ENCODE measurements at regions not wholly inside any gene's neighbourhood (a gene's known extent, or its start where the extent isn't known, plus 50 kb on each side); places are given as distances from the start of the nearest gene placed in this dataset.
"Not testable (repeated sequence)": the region's sequence is repeated elsewhere in the genome, so short reads cannot be mapped to it uniquely, and the experiment has no call there.

DNA sequence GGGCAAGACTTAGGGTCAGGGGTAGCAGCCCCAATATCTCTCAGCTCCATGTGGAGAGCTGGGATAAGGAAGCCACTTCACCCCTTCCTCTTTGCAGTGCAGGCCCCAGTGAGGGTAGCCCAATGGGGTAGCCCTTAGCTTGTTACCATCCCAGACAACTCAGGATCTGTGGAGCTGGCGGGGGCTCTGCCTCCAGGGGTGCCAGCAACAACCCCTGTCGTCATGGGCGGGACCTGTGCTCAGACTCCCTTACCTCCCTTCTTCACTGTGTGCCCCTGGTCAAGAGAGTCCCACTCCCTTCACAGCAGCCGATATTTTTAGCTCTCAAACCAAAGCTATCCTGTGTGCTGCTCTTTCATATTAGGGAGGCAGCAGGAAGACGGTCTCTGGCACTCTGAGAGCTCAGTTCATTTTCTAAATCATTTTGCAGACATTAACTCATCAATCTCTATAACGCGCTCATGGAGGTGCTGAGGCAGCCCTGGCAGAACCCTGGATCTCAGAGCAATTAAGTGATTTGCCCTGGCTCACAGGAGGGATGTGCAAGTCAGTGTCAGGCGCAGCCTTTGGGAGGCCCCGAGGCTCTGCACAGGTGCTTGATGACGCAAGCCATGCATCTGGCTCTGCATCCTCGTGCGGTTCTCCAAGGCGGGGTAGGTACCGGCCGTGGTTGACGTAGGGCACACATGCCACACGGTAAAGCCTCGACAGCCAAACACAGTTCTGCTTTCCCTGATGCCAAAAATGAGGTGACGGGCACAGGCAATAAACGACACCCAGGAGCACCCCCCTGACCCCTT, 357.6 kb downstream of the SHANK2 start:
- no peak for DNase-seq (ENCODE audit: low read depth in 2 of 2)

DNA sequence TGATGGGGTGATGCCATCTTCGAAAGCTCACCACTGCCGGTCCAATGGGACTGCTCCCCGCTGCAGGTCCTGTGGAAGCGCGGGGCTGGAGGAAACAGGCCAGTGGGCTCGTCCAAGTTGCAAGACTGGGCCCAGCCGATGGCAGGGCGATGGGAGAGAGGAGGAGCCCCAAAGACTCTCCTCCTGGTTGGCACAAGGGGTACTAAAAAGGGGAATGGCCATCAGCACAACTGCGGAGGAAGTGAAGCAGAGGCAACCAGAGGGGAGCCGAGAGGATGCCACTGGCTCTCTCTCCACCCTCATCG, 357.1 kb downstream of the SHANK2 start:
- DNase-seq (ENCODE audit: low read depth in 2 of 2): no peak

DNA sequence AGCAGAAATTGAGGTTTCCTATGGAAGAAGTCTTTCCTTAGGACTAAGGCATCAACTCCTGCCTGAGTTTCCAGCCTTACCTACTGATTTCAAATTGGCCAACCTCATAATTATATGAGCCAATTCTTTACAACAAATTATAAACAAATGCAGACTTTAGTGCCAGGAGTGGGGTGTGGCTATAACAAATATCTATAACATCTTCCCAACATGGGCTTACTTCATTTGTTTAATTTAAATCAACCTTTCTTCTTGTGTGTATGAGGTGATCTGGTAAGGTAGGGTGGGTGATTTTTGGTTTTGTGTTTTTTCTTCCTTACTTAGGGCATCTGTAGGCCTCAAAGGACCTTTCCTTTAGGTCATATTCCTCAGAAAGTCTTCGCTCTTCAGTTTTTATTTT, 354.9 kb downstream of the SHANK2 start:
- DNase-seq (ENCODE audit: low read depth in 2 of 2): no peak

DNA sequence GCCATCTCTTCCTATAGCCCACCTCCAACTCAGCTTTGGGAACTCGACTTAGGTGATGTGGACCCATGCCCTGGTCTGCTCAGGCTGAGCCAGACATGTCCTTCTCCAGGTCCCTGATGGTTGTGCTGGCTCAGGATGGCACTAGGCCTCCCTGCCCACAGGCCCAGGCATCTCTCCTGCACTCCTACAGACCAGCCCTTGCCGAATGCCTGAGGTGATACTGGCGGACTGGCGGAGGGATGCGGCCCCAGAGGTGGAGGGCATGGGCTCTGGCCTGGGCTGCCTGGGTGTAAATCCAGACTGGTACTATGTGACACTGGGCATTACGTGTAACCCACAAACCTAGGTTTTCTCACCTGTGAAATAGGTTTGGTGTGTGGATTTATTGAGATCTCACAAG, 352.8 kb downstream of the SHANK2 start:
- DNase-seq (ENCODE audit: low read depth in 2 of 2): no peak

DNA sequence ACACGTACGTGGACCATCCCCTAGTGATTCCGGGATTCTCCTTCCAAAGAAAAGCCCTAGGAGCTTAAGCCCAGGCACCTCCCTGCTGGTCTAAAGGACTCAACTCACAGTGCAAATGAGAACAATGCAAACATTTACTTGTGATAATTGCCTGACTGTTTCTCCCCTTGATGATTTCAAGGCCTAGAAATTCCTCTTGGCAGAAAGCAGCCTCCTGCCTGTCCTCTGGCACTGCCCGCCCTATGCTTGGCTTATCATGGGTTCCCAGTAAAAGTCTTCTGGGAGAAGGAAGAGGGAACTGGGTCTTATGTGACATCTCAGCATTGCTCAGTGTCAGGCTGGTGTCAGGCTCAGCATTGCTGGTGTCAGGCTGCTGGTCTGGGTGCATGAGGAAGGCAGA, 351.8 kb downstream of the SHANK2 start:
- no peak for DNase-seq (ENCODE audit: low read depth in 2 of 2)

DNA sequence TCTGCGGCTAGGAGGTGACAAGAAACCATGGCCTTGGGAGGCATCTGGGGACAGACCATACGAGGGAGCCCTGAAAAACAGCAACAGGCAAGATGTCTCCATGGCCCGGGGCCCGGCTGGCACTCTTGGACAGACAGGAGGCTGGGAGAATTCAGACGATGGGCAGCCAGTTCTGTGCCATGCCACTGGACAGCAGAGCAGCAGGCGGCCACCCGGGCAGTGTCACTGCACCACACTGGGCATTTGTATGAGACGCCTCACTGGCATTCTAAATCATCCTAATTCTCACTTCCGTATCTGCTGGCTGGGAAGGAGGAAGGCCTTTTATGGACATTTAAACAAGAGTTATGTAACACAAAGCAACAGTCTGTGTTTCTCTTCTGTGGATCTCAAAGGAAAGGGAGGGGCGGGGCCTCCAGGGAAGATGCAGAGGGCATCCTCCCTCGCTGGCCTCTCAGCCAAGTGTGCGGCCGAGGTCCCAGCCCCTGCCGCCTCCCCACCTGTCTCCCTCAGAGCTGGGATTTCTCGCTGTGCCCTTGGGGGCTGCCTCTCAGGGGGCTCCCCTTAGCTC, 350.3 kb downstream of the SHANK2 start:
- no peak for DNase-seq (ENCODE audit: low read depth in 2 of 2)

DNA sequence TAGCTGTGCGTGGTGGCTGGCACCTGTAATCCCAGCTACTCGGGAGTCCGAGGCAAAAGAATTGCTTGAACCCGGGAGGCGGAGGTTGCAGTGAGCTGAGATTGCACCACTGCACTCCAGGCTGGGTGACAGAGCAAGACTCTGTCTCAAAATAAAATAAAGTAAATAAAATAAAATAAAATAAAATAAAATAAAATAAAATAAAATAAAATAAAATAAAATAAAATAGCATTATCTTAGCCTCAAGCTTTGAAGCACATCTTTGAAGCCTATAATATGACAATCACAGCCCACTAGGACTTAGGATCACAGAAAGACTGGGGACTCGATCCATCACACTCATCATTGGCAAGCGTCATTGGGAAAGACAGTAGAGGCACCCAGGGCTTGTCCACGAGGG, 349.1 kb downstream of the SHANK2 start:
- DNase-seq (ENCODE audit: low read depth in 2 of 2): not testable (repeated sequence)

DNA sequence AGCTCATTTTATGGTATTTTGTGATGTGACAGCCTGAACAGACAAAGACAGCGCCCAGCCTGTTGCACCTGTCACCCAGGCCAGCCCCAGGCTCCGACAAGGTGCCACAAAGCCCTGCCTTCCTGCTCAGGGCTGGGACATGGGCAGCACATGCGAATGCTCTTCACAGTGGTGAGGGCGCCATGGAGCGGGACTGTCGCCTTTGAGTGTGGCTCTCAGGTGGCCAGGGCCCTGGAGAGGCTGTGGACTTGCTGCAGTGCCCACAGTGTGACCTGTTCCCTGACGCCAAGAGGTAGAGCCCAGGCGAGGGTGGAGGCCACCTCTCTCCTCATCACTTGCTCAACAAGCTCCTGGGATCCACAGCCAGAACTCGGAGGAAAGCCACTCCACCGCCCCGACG, 346.3 kb downstream of the SHANK2 start:
- no peak for DNase-seq (ENCODE audit: low read depth in 2 of 2)

DNA sequence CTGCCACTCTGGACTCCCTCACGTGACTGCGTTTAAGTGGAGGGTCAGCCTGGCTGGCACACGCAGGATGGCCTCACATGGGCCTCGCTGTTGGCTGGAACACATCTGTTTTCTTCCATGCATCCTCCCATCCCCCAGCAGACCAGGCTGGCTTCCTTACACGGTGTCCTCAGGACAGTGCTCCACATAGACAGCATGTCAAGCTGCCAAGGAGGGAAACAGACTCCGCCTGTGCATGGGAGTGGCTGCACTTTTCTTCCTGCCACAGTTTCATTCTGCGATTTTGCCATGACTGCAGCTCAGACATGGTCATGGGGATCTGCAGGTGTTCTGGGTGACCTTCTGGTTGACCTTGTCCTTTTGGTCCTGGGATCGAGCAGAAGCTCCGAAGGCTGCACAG, 344.2 kb downstream of the SHANK2 start:
- DNase-seq (ENCODE audit: low read depth in 2 of 2): no peak

DNA sequence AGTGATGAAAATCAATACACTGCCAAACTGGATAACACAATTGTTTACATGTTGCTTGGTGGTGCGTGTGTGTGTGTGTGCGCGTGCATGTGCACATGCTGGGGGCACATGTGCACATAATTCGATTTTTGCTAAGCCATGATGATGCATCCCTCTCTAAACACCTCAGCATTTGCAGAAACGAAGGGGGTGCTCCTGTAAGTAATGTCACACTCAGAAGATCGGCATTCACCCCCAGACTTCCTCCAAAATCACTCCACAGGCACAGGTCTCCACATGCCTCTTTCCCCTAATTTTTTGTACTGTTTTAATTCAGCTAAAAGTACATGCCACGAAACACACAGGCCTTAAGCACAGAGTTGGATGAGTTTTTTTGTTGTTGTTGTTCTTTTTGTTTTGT, 341.5 kb downstream of the SHANK2 start:
- no peak for DNase-seq (ENCODE audit: low read depth in 2 of 2)

DNA sequence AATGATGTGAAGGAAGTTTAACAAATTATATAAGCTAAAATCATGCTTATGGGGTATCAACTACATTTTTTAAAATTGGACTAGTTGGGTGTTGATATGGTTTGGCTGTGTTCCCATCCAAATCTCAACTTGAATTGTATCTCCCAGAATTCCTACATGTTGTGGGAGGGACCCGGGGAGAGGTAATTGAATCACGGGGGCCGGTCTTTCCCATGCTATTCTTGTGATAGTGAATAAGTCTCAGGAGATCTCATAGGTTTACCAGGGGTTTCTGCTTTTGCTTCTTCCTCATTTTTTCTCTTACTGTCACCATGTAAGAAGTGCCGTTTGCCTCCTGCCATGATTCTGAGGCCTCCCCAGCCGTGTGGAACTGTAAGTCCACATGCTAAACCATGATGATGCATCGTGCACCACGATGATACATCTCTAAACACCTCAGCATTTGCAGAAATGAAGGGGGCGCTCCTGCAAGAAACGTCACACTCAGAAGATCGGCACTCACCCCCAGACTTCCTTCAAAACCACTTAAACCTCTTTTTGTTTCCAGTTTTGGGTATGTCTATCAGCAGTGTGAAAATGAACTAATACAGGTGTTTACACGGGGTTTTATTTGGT, 340.0 kb downstream of the SHANK2 start:
- DNase-seq (ENCODE audit: low read depth in 2 of 2): peak in 1 of 2 experiments; percentile 5

DNA sequence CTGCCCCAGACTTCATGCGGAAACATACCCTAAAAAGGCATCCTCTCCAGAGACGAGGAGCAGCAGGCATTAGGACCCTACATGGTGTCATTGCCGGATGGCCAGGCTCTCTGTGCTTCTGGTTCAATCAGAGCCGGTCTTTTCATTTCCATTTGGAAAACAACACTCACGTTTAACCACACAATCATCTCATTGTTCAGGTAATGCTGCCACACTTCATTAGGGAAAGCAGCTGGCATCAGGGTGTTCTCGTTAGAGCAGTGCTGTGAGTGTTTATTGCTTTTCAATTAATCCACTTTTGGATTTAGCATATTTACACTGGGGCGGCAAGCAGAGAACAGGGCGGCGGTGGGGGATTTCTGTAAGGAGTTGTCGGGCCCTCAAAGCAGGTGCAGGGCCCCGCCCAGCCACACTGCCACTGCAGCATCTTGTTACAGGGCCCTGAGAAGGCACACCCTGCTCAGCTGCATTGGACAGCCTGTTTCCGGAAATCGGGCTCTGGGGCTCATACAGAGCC, 338.6 kb downstream of the SHANK2 start:
- no peak for DNase-seq (ENCODE audit: low read depth in 2 of 2)

DNA sequence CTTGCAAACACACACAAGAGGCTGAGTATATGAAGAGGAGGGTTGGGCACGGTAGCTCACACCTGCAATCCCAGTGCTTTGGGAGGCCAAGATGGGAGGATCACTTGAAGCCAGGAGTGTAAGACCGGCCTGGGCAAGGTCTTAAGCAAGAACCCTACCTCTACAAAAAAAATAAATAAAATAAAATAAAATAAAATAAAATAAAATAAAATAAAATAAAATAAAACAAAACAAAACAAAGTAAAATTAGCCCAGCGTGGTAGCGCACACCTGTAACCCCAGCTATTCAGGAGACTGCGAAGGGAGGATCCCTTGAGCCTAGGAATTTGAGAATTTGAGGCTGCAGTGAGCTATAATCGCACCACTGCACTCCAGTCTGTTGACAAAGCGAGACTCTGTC, 337.9 kb downstream of the SHANK2 start:
- no peak for DNase-seq (ENCODE audit: low read depth in 2 of 2)

DNA sequence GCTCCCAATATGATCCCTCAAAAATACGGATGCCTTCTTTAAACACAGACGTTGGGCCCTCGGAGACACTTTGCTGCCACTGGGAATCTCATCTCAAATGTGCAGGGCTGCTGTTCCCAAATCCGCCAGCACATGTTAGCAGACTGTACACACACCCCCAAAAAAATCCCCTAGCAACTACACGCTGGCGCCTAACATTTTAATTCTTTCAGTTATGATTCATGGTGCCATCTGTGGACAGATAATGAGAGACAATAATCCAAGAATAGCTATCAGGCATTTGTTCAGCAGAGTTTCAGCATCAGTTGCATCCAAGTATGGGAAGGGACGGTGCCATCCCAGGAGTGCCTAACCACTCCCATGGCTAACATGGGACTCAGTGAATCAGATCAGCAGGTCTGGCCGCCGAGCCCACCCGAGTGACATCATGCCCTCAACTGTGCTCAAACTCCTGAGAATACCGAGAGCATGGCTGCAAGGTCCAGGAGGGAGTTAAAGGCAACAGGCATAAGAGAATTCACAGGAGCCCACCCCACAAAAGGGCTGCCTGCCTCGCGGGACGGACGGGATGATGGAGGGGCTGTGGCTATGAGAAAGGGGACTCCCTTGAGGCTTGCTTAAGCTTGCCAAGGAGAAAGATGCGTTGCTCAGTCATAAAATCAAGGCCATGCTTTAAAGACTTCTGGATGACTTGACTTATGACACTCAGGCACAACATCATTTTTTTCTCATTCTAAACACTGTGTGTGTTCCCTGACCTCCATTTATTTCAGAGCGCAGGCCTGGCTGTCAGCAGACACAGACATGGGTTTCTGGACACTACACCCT, 337.0 kb downstream of the SHANK2 start:
- no peak for DNase-seq (ENCODE audit: low read depth in 2 of 2)

DNA sequence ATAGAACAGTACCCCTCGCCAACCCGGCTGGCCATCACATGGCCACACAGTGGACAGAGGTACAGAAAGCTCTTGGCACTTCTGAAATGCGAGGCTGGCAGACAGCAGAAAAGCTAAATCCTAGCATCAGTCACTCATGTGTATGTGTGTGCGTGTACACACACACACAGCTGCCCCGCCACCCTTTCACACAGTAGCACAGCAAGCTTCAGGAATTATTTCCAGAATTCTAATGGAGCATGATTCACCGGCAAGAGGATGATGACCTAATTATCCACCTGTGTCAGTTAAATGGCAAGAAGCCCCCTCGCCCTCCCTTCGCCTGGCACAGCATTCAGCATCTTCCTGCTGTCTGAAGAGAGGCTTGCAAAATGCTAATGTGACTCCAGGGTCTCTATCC, 336.0 kb downstream of the SHANK2 start:
- DNase-seq (ENCODE audit: low read depth in 2 of 2): no peak

DNA sequence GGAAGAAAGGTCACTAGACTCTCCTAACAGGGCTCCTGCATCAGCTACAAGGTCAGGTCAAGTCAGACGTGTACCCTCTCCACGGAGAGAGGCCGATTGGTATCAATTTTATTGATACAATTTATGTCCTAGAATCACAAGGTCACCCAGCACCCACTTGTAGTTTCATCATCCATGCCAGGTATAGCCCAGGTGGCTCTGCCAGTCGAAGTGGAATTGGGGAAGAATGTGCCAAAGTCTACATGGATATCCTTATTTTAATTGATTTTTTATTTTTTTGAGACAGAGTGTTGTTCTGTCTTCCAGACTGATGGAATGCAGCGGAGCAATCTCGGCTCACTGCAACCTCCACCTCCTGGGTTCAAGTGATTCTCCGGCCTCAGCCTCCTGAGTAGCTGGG, 334.1 kb downstream of the SHANK2 start:
- no peak for DNase-seq (ENCODE audit: low read depth in 2 of 2)

DNA sequence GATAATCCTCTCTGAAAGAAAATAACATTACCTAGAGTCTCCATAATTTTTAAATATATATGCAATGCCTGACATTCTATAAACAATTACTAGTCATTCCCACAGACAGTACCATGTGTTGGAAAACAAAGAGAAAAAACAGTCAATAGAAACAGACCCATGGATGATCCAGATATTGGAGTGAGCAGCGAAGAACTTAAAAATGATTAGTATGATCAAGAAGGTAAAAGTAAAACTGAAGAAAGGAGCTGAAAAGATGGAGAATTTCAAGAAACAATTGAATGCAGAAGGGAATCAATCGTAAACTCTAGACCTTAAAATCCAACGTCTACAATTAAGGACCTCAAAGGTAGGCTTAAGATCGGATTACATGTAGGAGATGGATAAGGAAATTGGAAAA, 330.6 kb downstream of the SHANK2 start:
- no peak for DNase-seq (ENCODE audit: low read depth in 2 of 2)

DNA sequence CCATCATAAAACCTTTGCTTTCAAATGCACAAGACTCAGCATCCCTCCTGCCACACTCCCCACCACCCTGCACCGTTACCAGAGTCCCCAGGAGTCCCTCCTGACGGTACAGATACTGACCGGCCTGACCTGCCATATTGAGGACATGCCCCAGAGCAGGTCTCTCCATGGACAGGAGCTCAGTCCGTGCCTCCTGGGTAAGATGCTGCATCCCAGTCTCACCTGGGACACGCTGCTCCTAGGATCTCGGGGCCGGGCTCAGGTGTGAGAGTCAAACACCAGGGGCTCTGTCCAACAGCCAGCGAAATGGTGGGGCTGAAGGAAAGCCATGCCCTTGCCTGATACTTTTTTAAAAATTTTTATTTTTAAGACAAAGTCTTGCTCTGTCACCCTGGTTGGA, 328.3 kb downstream of the SHANK2 start:
- DNase-seq (ENCODE audit: low read depth in 2 of 2): no peak

DNA sequence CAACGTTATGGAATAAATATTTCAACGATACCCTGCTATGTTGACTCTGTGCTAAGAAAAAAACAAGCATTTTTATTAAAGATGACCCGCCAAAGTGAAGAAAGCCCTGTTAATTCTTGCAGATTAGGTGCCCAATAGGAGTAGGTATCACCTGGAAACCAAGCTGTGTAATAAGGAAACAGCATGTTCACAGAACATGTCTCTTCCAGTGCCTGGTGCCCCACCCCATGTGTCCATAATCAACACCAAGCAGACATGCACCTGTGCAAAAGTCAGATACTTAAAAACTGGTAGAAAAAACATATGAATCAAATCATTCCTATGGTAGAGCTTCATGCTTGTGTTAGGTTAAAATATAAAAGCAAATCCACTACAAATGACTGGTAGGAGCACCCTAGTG, 327.1 kb downstream of the SHANK2 start:
- no peak for DNase-seq (ENCODE audit: low read depth in 2 of 2)

DNA sequence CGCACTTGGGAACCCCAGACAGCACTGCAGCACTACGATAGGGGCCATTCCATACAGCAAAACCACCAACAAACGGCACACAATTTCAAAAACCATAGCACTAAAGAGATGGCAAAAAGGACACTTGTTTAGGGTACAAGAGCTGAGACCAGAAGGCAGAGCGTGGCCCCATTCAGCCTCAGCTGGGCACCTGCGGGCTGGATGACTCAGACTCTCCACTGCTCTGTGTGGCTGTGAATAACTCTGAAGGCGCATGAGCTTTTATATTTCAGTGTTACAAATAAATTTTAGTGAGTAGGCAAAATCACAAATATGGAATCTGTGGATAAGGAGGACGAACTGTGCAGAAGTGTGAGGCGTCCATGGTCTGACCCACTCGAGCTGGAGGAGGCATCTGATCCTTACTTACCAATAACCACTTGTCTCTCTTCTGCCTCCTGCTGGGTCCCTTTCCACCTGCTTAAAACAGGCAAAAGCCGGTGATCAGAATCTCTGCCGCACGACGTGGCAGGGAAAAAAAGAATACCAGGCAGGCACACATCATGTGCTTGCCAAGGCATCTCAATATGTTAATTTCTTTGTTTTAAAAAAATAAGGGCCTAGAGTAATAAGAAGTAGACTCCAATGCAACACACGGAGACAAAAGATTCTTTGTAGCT, 325.7 kb downstream of the SHANK2 start:
- DNase-seq (ENCODE audit: low read depth in 2 of 2): no peak

DNA sequence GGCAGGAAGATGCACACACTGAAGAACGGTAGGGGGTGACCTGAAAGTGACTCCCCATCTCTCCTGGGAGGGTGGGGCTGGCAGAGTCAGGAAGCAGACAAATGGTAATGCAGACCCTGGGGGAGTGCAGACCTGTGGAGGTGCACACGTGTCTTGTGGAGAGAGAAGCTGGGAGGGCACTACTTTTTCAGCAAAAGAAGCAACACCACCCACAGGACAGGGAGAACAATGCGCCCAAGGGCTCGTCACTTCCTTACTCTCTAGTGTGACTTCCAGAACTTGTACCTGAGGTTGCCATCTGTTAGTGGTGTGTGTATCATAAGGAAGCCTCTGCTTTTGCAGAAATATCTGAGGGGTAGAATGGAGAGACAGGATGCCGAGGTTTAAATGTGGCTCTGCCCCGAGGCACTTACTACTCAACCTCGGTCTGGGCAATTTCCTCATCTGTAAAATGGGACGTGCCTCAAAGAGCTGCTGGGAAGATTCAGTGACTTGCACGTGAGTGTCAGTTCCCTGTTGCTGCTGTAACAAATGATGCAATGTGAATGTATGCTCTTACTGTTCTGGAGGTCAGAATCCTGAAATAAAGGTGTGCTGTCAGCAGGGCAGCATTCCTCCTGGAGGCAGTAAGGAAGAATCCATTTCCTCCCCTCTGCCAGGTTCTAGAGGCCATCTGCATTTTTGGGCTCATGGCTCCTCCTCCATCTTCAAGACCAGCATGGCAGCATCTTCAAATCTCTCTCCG, 323.4 kb downstream of the SHANK2 start:
- no peak for DNase-seq (ENCODE audit: low read depth in 2 of 2)
